GM12872 (cell line): ENCODE measurements at regions not wholly inside any gene's neighbourhood (a gene's known extent, or its start where the extent isn't known, plus 50 kb on each side); places are given as distances from the start of the nearest gene placed in this dataset.

Experiments
- TF ChIP-seq, protein P1 (sequence below): IDR thresholded peaks from 3 replicates; pipeline ENCODE4 v1.5.1; 2011; ENCODE audit warnings: low read depth, mild to moderate bottlenecking, low read length, moderate library complexity; ENCODE audit not compliant: insufficient read depth

DNA sequence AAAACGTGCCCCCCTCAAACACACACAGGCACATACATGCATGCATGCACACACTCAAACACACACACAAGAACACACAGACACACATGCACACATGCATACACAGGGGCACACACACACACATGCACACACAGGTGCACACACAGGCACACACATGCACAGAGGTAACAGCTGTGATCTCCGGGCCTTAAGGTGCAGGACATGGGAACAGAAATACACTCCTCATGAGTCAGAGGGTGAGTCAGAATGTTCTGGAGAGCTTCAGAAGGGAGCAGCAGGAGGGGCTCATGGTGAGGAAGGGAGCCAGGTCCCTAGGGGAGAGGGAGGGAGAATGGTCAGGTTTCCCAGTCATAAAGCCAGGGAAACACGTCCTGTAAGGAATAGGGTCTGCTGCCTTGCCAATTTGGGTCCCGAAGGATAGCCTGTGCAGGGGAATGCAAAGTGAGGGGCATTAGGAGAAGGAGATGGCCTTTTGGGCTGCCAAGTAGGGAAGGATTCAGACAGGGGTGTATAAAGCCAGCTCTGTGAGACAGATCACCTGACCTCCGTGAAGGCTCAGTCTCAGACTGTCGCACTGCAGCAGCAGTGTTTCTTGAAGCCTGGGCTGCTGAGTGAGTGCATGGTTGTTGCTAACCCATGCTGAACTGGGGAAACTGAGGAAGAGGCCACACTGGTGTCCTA is 123.9 kb downstream of the MAFB start:
- TF ChIP-seq, protein P1, sequence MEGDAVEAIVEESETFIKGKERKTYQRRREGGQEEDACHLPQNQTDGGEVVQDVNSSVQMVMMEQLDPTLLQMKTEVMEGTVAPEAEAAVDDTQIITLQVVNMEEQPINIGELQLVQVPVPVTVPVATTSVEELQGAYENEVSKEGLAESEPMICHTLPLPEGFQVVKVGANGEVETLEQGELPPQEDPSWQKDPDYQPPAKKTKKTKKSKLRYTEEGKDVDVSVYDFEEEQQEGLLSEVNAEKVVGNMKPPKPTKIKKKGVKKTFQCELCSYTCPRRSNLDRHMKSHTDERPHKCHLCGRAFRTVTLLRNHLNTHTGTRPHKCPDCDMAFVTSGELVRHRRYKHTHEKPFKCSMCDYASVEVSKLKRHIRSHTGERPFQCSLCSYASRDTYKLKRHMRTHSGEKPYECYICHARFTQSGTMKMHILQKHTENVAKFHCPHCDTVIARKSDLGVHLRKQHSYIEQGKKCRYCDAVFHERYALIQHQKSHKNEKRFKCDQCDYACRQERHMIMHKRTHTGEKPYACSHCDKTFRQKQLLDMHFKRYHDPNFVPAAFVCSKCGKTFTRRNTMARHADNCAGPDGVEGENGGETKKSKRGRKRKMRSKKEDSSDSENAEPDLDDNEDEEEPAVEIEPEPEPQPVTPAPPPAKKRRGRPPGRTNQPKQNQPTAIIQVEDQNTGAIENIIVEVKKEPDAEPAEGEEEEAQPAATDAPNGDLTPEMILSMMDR = no peak

- TF ChIP-seq, protein P1 = no peak
These were observed 125.6 kb downstream of the MAFB start for GRCh38 chr20:40563296-40563950.

- TF ChIP-seq, protein P1 = no peak
These were observed 127.0 kb downstream of the MAFB start for GRCh38 chr20:40562031-40562430.

DNA sequence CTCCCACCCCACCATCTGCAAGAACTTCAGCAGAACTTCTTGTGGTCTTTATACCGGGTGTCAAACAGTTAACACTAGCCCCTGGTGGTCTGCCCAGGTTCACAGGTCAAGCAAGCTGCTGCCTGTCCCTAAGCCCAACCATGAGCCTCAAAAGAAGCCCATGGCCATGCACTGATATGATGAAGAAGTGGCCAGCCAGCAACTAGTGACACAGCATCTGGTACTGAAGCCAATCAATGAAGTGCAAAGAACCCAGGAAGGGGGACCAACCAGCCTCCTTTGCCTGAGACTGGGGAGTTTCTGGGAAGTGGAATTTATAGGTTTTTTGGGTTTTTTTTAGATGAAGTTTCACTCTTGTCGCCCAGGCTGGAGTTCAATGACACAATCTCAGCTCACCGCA is 127.8 kb downstream of the MAFB start:
- TF ChIP-seq, protein P1 = no peak

- TF ChIP-seq, protein P1 = no peak
These were observed 130.8 kb downstream of the MAFB start for GRCh38 chr20:40558212-40558611.

GRCh38 chr20:40551125-40551530 is 137.9 kb downstream of the MAFB start:
- TF ChIP-seq, protein P1 = no peak

DNA sequence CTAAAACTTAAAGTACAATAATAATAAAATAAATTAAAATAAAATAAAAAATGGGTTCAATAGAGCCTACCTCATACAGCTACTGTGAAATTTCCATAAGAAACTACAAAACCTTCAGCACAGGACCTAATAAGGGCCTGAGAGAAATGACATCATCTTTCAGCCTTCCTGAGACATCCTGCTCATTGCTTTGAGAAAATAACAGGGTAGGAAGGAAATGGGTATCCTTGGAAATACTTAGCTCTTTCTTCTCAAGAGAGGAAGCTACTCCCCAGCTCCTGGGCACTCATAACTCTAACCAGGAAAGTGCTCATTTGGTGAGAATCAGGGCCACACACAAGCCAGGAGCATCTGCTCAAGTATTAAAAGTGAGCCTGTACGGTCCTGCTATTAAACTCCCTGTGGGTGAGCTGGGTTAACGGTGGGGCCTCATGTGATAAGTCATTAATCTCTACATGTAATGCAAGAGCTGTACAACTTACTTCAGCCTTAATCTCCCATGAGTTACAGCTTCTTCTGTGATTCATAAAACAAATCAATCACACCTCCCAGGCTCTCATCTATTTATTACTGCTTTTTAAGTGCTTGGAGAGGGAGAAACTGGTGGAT is 141.4 kb downstream of the MAFB start:
- TF ChIP-seq, protein P1 = no peak
